HG02678 (cell line): ENCODE measurements at regions not wholly inside any gene's neighbourhood (a gene's known extent, or its start where the extent isn't known, plus 50 kb on each side); places are given as distances from the start of the nearest gene placed in this dataset.

Experiments
- ATAC-seq: cut with Tn5 transposase; IDR thresholded peaks from one replicate; pipeline ENCODE4 v1.9.1; 2021; ENCODE audit warnings: mild to moderate bottlenecking, moderate library complexity; ENCODE audit not compliant: unreplicated experiment

DNA sequence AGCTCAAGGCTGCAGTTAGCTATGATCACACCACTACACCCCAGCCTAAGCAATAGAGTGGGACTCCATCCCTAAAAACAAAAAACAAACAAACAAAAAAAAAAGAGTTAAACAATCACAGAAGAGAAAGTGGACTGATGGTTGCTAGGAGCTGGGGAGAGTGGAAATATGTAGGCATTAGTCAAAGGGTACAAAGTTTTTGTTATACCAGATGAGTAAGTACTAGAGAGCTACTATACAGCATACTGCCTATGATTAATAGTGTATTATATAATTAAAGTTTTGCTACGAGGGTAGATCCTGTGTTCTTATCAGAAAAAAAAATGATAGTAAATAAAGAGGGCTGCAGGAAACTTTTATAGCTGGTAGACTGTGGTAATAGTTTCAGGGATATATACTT lies 538.6 kb downstream of the ELAVL2 start:
- ATAC-seq, result no peak

DNA sequence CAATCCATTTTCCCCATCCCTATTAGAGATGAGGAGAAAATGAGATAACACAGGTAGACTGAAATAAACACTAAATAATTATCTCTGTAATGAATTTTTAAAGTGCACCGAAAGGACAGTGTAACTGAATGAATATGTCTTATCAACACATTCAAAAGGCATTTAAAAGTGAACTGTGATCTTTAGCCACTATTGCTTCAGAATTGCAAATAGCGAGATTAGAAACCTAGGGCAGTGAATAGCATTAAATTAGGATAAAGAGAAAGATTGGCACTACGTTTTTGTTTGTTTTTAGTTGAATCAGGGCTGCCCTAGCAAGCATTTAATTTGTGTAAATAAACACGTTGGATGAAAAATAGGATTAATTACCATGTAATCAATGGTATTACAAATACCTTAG lies 537.5 kb downstream of the ELAVL2 start:
- no peak for ATAC-seq

DNA sequence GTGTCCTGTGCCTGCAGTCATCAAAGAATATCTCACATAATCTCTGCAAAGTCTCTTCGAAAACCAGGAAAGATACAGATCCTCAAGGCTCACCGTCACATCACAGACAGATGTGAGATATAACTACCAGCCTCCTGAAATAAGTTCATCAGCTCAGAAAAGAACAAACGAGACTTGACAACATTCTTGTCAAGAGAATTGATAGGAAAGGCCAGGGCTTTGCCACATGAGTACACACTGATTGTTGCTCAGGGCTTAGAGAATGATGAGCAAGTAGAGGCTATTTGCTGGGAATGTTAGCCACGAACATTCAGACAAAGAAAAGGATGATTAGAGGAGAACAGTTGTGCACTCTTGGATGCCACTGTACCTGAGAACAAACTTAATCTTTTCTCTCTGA lies 535.1 kb downstream of the ELAVL2 start:
- no peak for ATAC-seq

DNA sequence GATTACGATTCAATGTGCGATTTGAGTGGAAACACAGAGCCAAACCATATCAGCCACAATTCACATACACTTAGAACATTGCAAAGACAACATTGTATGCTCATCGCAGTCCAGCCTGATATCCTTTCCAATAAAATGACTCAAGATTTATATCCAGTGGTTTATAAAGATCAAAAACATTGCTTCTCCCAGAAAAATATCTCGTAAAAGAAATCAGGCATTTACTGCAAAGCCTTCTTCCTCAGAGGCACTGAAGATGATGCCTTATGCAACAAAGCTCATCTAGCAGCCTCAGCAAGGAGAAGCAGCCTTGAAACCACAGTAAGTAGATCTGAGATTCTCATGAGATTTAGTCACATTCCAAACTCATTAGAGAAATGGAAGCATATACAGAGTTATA lies 523.8 kb downstream of the ELAVL2 start:
- ATAC-seq, result no peak

DNA sequence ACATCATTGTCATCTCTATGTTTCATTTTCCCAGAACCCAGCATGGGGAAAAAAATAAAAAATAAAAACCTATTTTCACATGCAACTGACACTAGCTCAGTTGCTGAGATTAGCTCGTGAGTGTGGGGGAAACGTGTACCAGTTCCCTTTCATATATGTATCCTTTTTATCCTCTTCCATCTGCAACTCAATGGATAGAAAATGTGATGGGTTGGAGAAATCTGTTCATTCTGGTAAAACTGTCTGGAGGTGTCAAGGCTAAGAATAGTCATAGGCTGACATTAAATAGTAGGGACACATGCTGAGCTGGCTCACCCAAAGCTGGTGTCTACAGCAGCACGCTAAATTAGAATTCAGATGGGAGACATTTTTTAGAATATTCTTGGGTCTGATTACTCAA lies 519.3 kb downstream of the ELAVL2 start:
- no peak for ATAC-seq

DNA sequence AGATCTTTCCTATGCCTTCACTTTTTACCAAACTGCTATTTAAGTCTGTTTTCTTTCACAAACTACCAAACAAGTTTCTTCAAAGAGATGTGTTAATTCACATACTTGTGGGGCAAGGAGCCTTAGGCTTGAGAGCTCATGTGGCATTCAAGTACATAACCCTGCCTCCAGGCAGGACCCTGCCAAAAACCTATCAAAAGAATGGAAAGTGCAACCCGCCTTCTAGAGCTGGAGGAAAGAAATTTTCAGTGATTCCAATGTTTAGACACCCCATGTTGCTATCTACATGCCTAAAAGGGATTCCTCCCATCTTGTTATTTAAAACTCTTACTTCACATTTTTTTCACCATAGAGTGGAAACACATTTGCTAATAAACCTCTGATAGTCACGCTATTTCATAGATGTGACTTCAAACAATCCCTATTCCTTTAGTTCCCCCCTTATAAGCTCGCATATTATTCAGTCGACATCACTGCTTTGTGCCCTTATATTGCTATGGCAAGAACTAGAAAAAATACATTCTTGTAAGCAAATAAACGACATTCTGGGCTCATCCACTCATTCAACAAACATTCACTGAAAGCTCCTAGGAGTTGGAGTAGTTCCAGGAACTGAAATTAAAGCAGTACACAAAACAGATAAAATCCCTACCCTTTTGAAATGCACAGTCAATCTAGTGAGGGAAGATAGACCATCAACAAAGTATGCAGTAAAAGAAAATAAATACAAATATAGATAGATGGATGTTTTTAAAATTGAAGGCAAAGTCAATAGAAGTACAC lies 518.1 kb downstream of the ELAVL2 start:
- ATAC-seq, result no peak

DNA sequence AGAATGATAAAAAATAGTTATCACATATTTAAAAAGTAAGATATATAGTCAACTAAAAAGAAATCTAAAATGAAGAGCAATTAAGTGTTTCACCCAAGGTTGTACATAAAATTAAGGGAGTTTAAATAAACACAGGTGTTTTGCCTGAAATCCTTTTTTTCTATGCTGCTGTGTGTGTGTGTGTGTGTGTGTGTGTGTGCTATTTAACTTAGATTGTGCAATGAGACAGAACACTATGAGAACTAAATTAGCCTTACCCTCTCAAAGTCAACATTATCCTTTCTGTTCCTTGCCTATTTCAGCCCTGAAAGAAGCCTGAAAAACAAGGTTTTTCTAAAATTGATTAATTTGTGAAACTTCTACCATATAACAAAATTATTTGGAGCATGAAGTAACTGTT lies 516.2 kb downstream of the ELAVL2 start:
- ATAC-seq, result no peak

DNA sequence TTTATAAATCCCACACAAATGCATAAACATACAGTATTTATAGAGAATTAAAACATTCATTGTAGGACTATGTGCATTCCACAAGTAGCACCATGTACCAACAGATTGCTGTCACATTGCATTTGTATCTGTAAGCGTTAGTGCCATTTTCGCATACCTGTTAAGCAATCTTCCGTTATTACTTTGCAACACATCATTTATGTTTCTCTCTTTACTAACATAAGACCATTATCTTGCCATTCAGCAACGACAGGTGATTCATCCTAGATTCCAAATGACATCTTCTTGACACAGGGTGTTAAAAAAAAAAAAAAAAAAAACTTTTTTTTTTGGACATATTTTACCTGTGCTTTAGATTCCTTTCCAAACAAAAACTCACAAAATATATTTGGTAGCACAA lies 511.8 kb downstream of the ELAVL2 start:
- no peak for ATAC-seq

DNA sequence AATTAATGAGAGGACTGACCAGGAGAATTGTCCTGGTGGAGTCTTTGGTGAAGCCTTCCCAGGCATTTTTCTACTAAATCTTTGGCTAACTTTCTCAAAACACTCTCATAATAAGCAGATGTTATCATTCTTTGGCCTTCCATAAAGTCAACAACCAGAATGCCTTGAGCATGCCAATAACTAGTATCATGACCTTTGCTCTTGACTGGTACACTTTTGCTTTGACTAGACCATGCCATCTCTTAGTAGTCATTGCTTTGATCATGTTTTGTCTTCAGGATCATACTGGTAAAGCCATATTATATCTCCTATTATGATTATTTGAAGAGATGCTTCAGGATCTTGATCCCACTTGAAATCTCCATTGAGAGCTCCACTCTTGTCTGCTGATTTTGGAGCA lies 506.9 kb downstream of the ELAVL2 start:
- no peak for ATAC-seq

DNA sequence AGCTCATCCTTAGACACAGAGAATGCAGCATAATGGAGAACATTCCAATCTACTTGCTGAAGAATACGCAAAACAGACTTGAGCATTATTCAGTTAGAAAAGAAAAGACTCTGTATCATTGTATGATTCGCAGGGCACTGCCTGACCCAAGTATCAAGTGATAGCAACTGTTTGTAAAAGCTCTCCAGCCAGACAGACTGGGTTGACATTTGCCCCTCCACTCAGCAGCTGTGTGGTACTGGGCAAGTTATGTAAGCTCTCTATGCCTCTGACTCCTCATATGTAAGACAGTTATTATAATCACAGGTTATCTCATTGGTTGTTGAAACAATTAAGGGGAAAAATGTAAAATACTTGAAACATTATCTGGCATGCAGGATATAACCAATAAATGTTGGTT lies 505.0 kb downstream of the ELAVL2 start:
- ATAC-seq, result no peak

DNA sequence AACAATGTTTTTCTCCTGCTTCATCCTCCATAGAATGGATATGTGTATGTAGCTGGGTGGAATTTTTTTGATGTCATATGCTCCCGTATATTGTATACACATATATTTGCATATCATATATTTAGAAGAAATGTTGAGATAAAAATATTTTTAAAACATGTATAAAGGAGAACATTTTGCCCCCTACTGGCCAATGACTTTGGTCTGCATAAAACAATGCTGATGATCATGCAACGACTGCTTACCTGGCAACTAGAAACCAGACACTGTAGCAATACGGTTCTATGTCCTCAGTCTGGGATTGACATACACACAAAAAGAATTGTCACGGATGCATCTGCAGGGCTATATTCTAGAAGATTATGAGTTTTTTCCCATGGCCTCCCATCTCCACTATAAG lies 503.6 kb downstream of the ELAVL2 start:
- ATAC-seq, result no peak

DNA sequence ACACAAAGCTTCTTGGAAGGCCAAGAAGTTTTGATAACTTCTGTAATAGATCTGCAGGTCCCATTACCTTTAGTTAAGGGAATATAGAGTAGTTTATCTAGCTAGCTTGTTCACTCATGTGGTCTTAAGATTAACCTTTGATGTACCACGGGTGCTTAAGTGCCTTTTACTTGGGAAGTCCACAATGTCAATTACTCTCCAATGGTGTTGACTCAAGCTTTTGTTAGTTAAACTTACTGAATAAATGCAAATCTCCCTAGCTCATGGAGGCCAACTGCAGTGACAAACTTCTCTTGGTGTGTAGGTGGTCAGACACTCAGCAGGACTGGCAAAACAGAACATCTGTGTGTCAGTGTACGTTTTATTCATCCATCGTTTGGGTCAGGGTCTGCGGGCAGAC lies 501.5 kb downstream of the ELAVL2 start:
- ATAC-seq, result no peak

DNA sequence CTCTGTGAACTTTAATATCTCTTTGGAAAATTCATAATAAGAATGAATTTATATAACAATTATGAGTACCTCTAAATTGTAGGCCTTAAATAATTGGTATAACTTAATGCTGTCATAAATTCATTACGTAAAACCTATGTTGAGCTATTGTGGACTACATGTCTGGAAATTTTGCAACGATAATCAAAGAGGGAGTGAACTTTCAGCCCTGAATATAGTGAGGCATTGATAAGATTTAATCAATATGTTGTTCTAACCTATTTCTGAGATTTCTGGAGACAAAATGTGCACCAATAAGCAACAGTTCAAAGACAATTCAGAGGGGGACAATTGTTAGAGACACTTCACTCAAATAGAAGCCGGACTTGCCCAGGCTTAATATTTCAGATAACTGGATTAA lies 499.4 kb downstream of the ELAVL2 start:
- no peak for ATAC-seq

DNA sequence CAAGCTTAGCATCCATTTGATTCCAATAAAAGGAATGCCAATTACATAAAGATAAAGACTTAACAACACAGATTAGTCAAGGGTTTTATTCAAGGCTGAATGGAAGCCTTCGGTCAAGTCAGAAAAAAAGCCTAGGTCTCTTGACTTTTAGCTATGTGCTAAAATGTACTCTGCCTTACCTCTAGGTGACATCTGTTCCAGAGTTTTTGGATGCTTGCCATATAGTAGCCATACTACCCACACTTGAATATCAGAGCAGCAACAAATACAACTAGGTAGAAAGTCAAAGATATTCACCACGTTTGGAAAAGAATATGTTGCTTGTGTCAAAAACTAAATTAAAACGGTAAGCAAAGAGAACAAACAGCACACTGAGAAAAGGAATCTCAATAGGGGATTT lies 484.7 kb downstream of the ELAVL2 start:
- ATAC-seq, result no peak

DNA sequence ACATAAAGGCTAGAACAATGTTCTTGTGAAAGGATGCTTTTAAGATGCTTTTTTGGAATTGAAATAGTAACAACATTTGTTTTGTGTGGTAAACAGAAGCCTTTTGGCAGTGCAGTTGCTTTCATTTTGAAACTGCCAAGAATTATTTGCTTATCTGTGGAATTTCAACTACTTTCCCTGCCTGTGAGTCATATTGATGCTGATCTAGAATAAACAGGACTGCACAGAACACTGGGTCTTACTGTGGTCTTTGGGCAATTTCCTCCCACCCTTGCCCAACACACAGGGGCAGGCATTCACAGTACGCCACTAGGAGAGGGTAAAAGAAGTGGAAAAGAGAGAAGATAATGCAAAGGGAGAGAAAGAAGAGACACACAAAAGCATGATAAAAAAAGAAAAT lies 483.7 kb downstream of the ELAVL2 start:
- no peak for ATAC-seq

DNA sequence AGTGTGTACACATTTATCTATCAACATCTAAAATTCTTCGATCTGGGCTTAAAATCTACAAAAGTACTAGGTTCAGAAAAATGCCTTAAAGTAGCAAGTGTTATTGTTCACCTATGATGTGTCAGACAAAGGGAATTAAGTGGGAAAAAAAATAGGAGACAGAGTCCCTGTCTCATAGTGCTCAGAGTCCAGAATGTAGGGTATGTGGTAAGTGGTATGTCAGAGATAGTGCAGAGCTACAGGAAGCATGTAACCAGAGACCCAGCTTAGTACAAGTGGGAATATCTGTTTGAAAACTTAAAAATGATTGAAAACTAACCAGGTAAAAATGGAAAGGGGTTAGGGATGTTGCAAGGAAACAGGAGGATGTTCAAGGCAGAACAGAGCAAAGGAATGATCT lies 482.8 kb downstream of the ELAVL2 start:
- no peak for ATAC-seq

DNA sequence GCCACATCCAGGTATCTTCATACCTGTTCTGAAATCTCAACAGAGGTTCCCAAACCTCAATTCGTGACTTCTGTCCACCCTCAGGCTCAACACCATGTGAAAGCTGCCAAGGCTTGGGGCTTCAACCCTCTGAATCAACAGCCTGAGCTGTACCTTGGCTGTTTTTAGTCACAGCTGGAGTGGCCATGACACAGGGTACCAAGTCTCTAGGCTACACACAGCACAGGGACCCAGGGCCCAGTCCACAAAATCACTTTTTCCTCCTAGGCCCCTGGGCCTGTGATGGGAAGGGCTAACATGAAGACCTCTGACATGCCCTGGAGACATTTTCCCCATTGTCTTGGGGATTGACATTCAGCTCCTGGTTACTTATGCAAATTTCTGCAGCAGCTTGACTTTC lies 464.9 kb downstream of the ELAVL2 start:
- ATAC-seq, result no peak

DNA sequence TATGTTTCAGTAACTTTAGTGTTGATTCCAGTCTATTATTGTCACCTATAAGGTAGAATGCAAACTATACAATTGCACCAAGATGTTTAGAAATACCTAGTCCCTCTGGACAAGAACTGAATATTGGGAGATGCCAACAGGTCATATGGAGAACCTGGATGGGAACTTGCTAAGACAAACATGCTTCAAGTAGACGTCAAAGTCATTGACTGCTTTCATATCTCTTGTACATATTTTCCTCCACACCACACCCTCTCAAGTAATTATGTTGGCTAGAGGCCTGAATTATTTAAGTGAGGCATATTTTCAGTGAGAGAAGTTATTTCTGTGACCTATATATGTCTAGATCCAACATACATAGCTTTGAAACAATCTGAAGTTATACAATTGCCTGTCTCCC lies 453.3 kb downstream of the ELAVL2 start:
- ATAC-seq, result no peak

DNA sequence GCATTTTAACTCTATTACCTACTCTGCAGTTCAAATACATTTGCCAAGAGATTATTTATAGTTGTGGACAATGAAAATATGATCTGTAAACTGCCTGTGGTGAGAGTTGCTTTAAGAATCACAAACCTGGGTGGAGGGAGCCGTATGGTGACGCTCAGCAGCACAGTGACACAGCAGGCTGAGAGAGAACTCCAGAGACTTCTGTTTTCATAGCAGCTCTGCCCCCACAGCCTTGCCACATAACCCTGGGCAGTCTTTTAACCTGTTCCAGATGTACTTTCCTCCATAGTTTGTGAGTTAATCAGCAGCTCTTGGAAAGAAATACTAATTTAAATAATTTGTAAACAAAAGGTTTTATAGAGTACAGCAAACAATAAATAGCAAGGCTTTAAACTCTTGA lies 450.5 kb downstream of the ELAVL2 start:
- ATAC-seq, result no peak

DNA sequence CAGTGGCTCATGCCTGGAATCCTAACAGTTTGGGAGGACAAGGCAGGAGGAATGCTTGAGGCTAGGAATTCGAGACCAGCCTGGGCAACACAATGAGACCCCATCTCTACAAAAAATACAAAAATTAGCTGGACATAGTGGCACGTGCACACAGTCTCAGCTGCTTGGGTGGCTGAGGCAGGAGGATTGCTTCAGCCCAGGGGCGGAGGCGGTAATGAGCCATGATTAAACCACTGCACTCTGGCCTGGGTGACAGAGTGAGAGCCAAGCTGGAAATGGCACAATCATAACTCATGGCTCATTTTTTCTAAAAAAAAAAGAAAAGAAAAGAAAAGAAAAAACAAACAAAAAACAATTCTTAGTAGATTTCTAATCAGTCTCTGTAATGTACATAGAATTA lies 446.2 kb downstream of the ELAVL2 start:
- ATAC-seq, result no peak

DNA sequence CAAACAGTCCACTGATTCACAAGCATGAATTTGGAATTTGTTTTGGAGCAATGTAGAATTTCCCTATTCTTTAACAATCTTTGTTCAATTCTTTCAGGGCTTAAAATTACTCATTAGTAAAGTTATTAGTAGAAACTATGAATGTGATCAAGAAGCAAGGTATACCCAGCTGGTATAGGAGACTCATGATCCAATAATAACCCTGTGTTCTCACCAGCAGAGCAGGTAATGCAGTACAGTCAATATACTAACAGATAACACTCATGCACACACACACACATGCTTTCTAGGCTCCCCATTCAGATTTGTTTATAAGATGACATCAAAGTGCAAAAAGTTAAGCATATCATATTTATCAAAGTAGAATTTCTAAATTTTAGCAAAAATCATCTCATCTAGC lies 445.2 kb downstream of the ELAVL2 start:
- no peak for ATAC-seq

DNA sequence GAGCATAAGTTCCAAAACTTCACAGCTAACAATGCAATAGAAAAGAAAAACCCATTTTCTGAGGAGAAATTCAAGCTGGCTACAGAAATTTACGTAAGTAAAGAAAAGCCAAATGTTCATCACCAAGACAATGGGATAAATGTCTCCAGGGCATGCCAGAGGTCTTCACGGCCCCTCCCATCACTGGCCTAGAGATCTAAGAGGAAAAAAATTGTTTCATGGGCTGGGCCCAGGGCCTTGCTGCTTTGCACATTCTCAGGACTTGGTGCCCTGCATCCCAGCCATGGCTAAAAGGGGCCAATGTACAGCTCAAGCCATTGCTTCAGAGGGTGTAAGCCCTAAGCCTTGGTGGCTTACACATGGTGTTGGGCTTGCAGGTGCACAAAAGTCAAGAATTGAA lies 443.6 kb downstream of the ELAVL2 start:
- no peak for ATAC-seq

DNA sequence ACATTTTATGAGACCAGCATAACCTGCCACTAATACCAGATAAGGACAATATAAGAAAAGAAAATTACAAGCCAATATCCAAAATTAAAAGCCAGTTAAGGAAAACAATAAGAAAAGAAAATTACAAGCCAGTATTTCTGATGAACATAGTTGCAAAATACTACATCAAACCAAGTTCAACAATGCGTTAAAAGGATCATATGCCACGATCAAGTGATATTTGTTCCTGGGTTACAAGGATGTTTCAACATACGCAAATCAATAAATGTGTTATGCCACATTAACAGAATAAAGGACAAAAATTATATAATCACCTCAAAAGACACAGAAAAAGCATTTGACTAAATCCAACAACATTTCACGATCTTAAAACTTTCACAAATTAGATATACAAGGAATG lies 431.9 kb downstream of the ELAVL2 start:
- ATAC-seq, result no peak
